ENCODE measurements at regions not wholly inside any gene's neighbourhood (a gene's known extent, or its start where the extent isn't known, plus 50 kb on each side); places are given as distances from the start of the nearest gene placed in this dataset.

DNA sequence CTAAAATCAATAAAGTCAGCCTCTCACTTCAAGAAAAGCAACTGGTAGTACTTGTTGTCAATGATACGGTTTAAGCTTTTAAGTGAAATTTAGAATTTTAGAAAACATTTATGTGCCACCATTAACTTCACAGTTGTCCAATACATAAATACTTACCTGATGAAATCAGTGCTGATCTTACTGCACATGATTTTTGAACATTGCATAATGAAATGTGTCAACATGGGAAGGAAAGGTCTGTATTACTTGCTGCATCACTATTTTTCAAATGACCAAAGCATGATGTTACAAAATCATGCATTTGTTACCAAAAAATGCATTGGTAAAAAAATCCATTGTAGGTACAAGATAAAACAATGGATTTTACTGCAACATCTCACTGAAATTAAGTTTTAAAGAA is 284.3 kb downstream of the EPM2A start:
- H3K9me3 ChIP-seq (ENCODE audit: low read length) = no peaks in the 10 kb centered on the region
- no peaks in the 10 kb centered on the region for H3K4me1 ChIP-seq (ENCODE audit: insufficient read depth, low read length, severe bottlenecking)

GRCh38 chr6:145453376-145453775 is 281.9 kb downstream of the EPM2A start:
- H3K4me3 ChIP-seq (ENCODE audit: low read depth, low read length, poor library complexity, severe bottlenecking) = no peak overlapping the region
- H3K27me3 ChIP-seq (ENCODE audit: insufficient read depth, low read length) = no peaks in the 10 kb centered on the region
- no peaks in the 10 kb centered on the region for H3K79me2 ChIP-seq (ENCODE audit: insufficient read depth, low read length)
- H3K36me3 ChIP-seq (ENCODE audit: insufficient read depth, low read length) = no peaks in the 10 kb centered on the region
- H4K20me1 ChIP-seq (ENCODE audit: insufficient read depth, low read length) = no peaks in the 10 kb centered on the region
- TF ChIP-seq EZH2 (IDR thresholded peaks at IDR 0.05; ENCODE audit: borderline replicate concordance, low read length) = no peak
- TF ChIP-seq, protein P1, sequence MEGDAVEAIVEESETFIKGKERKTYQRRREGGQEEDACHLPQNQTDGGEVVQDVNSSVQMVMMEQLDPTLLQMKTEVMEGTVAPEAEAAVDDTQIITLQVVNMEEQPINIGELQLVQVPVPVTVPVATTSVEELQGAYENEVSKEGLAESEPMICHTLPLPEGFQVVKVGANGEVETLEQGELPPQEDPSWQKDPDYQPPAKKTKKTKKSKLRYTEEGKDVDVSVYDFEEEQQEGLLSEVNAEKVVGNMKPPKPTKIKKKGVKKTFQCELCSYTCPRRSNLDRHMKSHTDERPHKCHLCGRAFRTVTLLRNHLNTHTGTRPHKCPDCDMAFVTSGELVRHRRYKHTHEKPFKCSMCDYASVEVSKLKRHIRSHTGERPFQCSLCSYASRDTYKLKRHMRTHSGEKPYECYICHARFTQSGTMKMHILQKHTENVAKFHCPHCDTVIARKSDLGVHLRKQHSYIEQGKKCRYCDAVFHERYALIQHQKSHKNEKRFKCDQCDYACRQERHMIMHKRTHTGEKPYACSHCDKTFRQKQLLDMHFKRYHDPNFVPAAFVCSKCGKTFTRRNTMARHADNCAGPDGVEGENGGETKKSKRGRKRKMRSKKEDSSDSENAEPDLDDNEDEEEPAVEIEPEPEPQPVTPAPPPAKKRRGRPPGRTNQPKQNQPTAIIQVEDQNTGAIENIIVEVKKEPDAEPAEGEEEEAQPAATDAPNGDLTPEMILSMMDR (IDR thresholded peaks at IDR 0.05; ENCODE audit: low read length) = no peak
- H3F3A ChIP-seq (ENCODE audit: insufficient read depth, low read length) = no peaks in the 10 kb centered on the region
- H3K9me2 ChIP-seq (ENCODE audit: low read depth, low read length) = no peaks in the 10 kb centered on the region
- no peaks in the 10 kb centered on the region for H3K9me3 ChIP-seq (ENCODE audit: low read length)
- H3K4me1 ChIP-seq (ENCODE audit: insufficient read depth, low read length, severe bottlenecking) = no peaks in the 10 kb centered on the region
- H3K9ac ChIP-seq (ENCODE audit: low read length) = no peak overlapping the region
- no peak overlapping the region for H2AFZ ChIP-seq (ENCODE audit: low read length)
- H3K27ac ChIP-seq (ENCODE audit: low read depth, low read length, poor library complexity, severe bottlenecking) = no peak overlapping the region
- H3K4me2 ChIP-seq (ENCODE audit: low read length) = no peak overlapping the region

More for the DNA sequence above, 284.3 kb downstream of the EPM2A start:
- H3K9ac ChIP-seq (ENCODE audit: low read length) = no peak overlapping the region
- TF ChIP-seq, protein P1 (IDR thresholded peaks at IDR 0.05; ENCODE audit: low read length) = no peak
- TF ChIP-seq EZH2 (IDR thresholded peaks at IDR 0.05; ENCODE audit: borderline replicate concordance, low read length) = no peak
- no peaks in the 10 kb centered on the region for H3K9me2 ChIP-seq (ENCODE audit: low read depth, low read length)
- H3K79me2 ChIP-seq (ENCODE audit: insufficient read depth, low read length) = no peaks in the 10 kb centered on the region
- H3K27me3 ChIP-seq (ENCODE audit: insufficient read depth, low read length) = no peaks in the 10 kb centered on the region
- H3F3A ChIP-seq (ENCODE audit: insufficient read depth, low read length) = no peaks in the 10 kb centered on the region
- no peak overlapping the region for H3K4me2 ChIP-seq (ENCODE audit: low read length)
- no peak overlapping the region for H3K4me3 ChIP-seq (ENCODE audit: low read depth, low read length, poor library complexity, severe bottlenecking)
- H3K36me3 ChIP-seq (ENCODE audit: insufficient read depth, low read length) = no peaks in the 10 kb centered on the region
- no peak overlapping the region for H2AFZ ChIP-seq (ENCODE audit: low read length)
- H3K27ac ChIP-seq (ENCODE audit: low read depth, low read length, poor library complexity, severe bottlenecking) = no peak overlapping the region
- H4K20me1 ChIP-seq (ENCODE audit: insufficient read depth, low read length) = no peaks in the 10 kb centered on the region

GRCh38 chr6:145454006-145454405 is 281.3 kb downstream of the EPM2A start:
- Histone ChIP-seq H3K36me3 (ENCODE audit: insufficient read depth, low read length) (no peaks in the 10 kb centered on the region), H3K27me3 (ENCODE audit: insufficient read depth, low read length) (no peaks in the 10 kb centered on the region), H3K27ac (ENCODE audit: low read depth, low read length, poor library complexity, severe bottlenecking) (no peak overlapping the region), H3K9me3 (ENCODE audit: low read length) (no peaks in the 10 kb centered on the region), H4K20me1 (ENCODE audit: insufficient read depth, low read length) (no peaks in the 10 kb centered on the region), H3K9ac (ENCODE audit: low read length) (no peak overlapping the region), H3K4me3 (ENCODE audit: low read depth, low read length, poor library complexity, severe bottlenecking) (no peak overlapping the region), H3K79me2 (ENCODE audit: insufficient read depth, low read length) (no peaks in the 10 kb centered on the region), H3K4me2 (ENCODE audit: low read length) (no peak overlapping the region), H3K4me1 (ENCODE audit: insufficient read depth, low read length, severe bottlenecking) (no peaks in the 10 kb centered on the region), H3K9me2 (ENCODE audit: low read depth, low read length) (no peaks in the 10 kb centered on the region), H3F3A (ENCODE audit: insufficient read depth, low read length) (no peaks in the 10 kb centered on the region), H2AFZ (ENCODE audit: low read length) (no peak overlapping the region)
- TF ChIP-seq, protein P1 (IDR thresholded peaks at IDR 0.05; ENCODE audit: low read length) = no peak
- no peak for TF ChIP-seq EZH2 (IDR thresholded peaks at IDR 0.05; ENCODE audit: borderline replicate concordance, low read length)

All from OCI-LY1 (cell line).